Ovary (tissue), 3 donors: ENCODE measurements at regions not wholly inside any gene's neighbourhood (a gene's known extent, or its start where the extent isn't known, plus 50 kb on each side); places are given as distances from the start of the nearest gene placed in this dataset.

Experiments
- CTCF ChIP-seq, 3 donors: fragments of 450-650 bp in 2 of 3; fragments of 200-600 bp in 1 of 3; IDR thresholded peaks; one replicate each; pipeline versions ENCODE4 v1.5.1 to v1.8.0; 2016 to 2022; ENCODE audit warnings: antibody characterized with exemption in 3 of 3, mild to moderate bottlenecking in 1 of 3
- EP300 ChIP-seq: sonication (generic); formaldehyde crosslinking; IDR thresholded peaks from one replicate; pipeline ENCODE4 v1.6.1; 2017; ENCODE audit warnings: antibody characterized with exemption
- POLR2A ChIP-seq: fragments of 450-650 bp; IDR thresholded peaks from one replicate; pipeline ENCODE4 v1.6.1; 2017; ENCODE audit warnings: antibody characterized with exemption, mild to moderate bottlenecking, moderate library complexity
- donor health status: DM: no; HTN: no; CAD: no.

GRCh38 chrX:13474164-13474516 lies 95.3 kb upstream of the EGFL6 start:
- TF ChIP-seq CTCF (IDR thresholded peaks at IDR 0.05) = no peak
- no peak for TF ChIP-seq POLR2A
- TF ChIP-seq EP300 = no peak
